ENCODE measurements at regions not wholly inside any gene's neighbourhood (a gene's known extent, or its start where the extent isn't known, plus 50 kb on each side); places are given as distances from the start of the nearest gene placed in this dataset.

DNA sequence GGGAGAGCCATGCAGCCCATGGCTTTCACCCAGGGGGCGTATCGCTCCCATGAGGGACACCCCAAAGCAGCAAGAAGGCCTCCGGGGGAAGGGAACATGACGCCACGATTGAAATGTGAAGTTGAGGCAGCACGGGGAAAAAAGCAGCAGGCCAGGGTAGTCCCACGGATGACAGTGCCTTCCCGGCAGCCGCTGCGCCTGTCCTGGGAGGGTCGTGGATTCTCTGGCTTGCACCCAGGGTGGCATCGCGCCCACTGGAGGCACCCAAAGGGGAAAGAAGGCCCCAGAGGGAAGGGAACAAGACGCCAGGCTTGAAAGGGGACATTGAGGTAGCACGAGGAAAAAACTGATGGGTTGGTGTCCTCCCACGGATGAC, 161.6 kb upstream of the ALG10B start:
- Mint-ChIP-seq H3K27ac (ENCODE audit: low read depth, unreplicated experiment) (no peak overlapping the region), H3K36me3 (ENCODE audit: insufficient read depth, unreplicated experiment) (no peaks in the 10 kb centered on the region), H3K4me3 (ENCODE audit: unreplicated experiment) (no peak overlapping the region), H3K27me3 (ENCODE audit: insufficient read depth, unreplicated experiment) (no peaks in the 10 kb centered on the region), H3K9me3 (ENCODE audit: unreplicated experiment) (no peaks in the 10 kb centered on the region), H3K4me1 (ENCODE audit: insufficient read depth, unreplicated experiment) (no peaks in the 10 kb centered on the region)
- CTCF ChIA-PET = no interaction called here
- POLR2A ChIA-PET = no interaction called here
- no peak for DNase-seq (ENCODE audit: unreplicated experiment)
- no TSS peak for BruUV-seq (replicated peaks)
- TF ChIP-seq CTCF (IDR thresholded peaks at IDR 0.05; ENCODE audit: unreplicated experiment) = no peak
- intact Hi-C loops (cut with micrococcal nuclease) = no loop called here

DNA sequence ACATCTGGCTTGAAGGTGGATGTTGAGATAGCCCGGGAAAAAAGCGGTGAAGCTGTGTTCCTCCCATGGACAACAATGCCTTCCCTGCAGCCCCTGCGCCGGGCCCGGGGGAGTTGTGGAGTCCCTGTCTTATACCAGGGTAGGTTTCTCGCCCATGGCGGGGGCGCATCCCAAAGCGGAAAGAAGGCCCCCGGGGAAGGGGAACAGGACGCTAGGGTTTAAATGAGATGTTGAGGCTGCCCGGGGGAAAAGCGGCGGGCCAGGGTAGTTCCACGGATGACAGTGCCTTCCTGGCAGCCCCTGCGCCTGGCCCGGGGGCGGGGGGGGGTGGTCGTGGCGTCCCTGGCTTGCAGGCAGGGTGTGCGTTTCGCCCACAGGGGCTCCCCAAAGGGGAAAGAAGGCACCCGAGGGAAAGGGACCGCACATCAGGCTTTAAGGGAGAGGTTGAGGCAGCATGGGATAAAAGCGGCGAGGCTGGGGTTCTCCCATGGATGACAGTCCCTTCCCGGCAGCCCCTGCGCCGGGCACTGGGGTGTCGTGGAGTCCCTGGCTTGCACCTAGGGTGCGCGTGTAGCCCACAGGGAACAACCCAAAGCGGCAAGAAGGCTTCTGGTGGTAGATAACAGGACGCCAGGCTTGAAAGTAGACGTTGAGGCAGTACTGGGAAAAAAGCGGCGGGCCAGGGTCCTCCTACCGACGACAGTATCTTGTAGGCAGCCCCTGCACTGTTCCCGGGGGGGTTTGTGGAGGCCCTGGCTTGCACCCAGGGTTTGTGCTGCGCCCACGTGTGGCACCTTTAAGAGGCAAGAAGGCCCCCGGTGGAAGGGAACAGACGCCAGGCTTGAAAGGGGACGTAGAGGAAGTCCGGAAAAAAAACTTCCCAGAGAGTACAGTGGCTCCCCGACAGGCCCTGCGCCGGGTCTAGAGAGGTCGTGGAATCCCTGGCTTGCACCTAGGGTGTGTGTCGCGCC, 160.8 kb upstream of the ALG10B start:
- TF ChIP-seq CTCF (IDR thresholded peaks at IDR 0.05; ENCODE audit: unreplicated experiment) = no peak
- intact Hi-C loops (cut with micrococcal nuclease) = no loop called here
- POLR2A ChIA-PET = no interaction called here

GRCh38 chr12:38156497-38157245, 159.9 kb upstream of the ALG10B start:
- CTCF ChIA-PET = no interaction called here
- TF ChIP-seq CTCF (IDR thresholded peaks at IDR 0.05; ENCODE audit: unreplicated experiment) = no peak
- H3K36me3 Mint-ChIP-seq (ENCODE audit: insufficient read depth, unreplicated experiment) = no peaks in the 10 kb centered on the region
- no peaks in the 10 kb centered on the region for H3K27me3 Mint-ChIP-seq (ENCODE audit: insufficient read depth, unreplicated experiment)
- no peak overlapping the region for H3K4me3 Mint-ChIP-seq (ENCODE audit: unreplicated experiment)
- BruUV-seq (replicated peaks) = no TSS peak
- POLR2A ChIA-PET = no interaction called here
- no peaks in the 10 kb centered on the region for H3K4me1 Mint-ChIP-seq (ENCODE audit: insufficient read depth, unreplicated experiment)
- no peak overlapping the region for H3K27ac Mint-ChIP-seq (ENCODE audit: low read depth, unreplicated experiment)
- H3K9me3 Mint-ChIP-seq (ENCODE audit: unreplicated experiment) = no peaks in the 10 kb centered on the region
- DNase-seq (ENCODE audit: unreplicated experiment) = no peak
- intact Hi-C loops (cut with micrococcal nuclease) = no loop called here

More for the DNA sequence above, 160.8 kb upstream of the ALG10B start:
- Mint-ChIP-seq H3K36me3 (ENCODE audit: insufficient read depth, unreplicated experiment) (no peaks in the 10 kb centered on the region), H3K4me1 (ENCODE audit: insufficient read depth, unreplicated experiment) (no peaks in the 10 kb centered on the region), H3K9me3 (ENCODE audit: unreplicated experiment) (no peaks in the 10 kb centered on the region), H3K4me3 (ENCODE audit: unreplicated experiment) (no peak overlapping the region), H3K27me3 (ENCODE audit: insufficient read depth, unreplicated experiment) (no peaks in the 10 kb centered on the region), H3K27ac (ENCODE audit: low read depth, unreplicated experiment) (no peak overlapping the region)
- no peak for DNase-seq (ENCODE audit: unreplicated experiment)
- CTCF ChIA-PET = no interaction called here
- BruUV-seq (replicated peaks) = no TSS peak

- Mint-ChIP-seq H3K4me1 (ENCODE audit: insufficient read depth, unreplicated experiment) (no peaks in the 10 kb centered on the region), H3K27me3 (ENCODE audit: insufficient read depth, unreplicated experiment) (no peaks in the 10 kb centered on the region), H3K9me3 (ENCODE audit: unreplicated experiment) (peaks cover 5% of the 10 kb centered on the region), H3K27ac (ENCODE audit: low read depth, unreplicated experiment) (no peak overlapping the region), H3K36me3 (ENCODE audit: insufficient read depth, unreplicated experiment) (no peaks in the 10 kb centered on the region), H3K4me3 (ENCODE audit: unreplicated experiment) (no peak overlapping the region)
- CTCF ChIA-PET = no interaction called here
- intact Hi-C loops (cut with micrococcal nuclease) = no loop called here
- TF ChIP-seq CTCF (IDR thresholded peaks at IDR 0.05; ENCODE audit: unreplicated experiment) = no peak
- no peak for DNase-seq (ENCODE audit: unreplicated experiment)
- POLR2A ChIA-PET = no interaction called here
- BruUV-seq (replicated peaks) = no TSS peak
Observed at GRCh38 chr12:38157274-38157932, 159.2 kb upstream of the ALG10B start.

Data from MCF 10A (cell line).